HFFc6 (cell line): ENCODE measurements at regions not wholly inside any gene's neighbourhood (a gene's known extent, or its start where the extent isn't known, plus 50 kb on each side); places are given as distances from the start of the nearest gene placed in this dataset.
A peak's percentile ranks its signal among the peaks of the same experiment; 100 is the strongest.

Experiments
- DNase-seq: peaks from one replicate; pipeline ENCODE4 v3.0.0-alpha.2; 2018
- H3K27ac Mint-ChIP-seq: 2 replicates; pipeline ENCODE4 v1.8.0; 2020; ENCODE audit warnings: mild to moderate bottlenecking, mixed read lengths
- H3K27me3 Mint-ChIP-seq: 2 replicates; pipeline ENCODE4 v1.8.0; 2021; ENCODE audit warnings: mild to moderate bottlenecking, moderate library complexity, mixed read lengths; ENCODE audit not compliant: insufficient read depth
- H3K36me3 Mint-ChIP-seq: 2 replicates; pipeline ENCODE4 v1.8.0; 2021; ENCODE audit warnings: low read depth, mixed read lengths
- H3K4me1 Mint-ChIP-seq: 2 replicates; pipeline ENCODE4 v1.8.0; 2020; ENCODE audit warnings: low read depth, mixed read lengths
- H3K4me3 Mint-ChIP-seq: 2 replicates; pipeline ENCODE4 v1.8.0; 2020; ENCODE audit warnings: mild to moderate bottlenecking, moderate library complexity, mixed read lengths
- H3K9me3 Mint-ChIP-seq: 2 replicates; pipeline ENCODE4 v1.8.0; 2020; ENCODE audit warnings: mild to moderate bottlenecking, mixed read lengths
- TF ChIP-seq, protein P1 (sequence below): fragments of 200-600 bp; sonication (generic); IDR thresholded peaks from 2 replicates; pipeline ENCODE4 v1.5.0; 2021; ENCODE audit warnings: antibody characterized with exemption, mild to moderate bottlenecking

DNA sequence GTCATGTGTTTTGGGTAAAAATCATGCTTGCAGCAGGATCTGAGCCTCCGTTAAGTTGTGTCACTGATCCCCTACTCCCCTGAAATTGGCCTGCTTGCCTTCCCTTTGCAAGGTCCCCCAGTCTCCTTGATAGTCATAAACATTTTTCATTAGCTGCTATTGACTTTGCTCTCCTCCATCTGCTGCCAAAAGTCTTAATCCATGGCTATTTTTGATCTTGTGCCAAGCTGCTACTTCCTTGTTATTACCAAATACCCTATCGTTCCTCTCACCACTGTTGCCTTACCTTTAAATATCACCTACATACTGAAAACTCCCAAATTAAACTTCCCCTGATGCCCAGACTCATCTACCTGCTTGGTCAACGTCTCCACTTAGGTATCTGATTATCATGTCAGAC, 148.3 kb downstream of the PHLDA1 start:
- no peaks in the 10 kb centered on the region for H3K9me3 Mint-ChIP-seq

GRCh38 chr12:75882421-75882820, 149.2 kb downstream of the PHLDA1 start:
- Mint-ChIP-seq H3K9me3 (no peaks in the 10 kb centered on the region), H3K27ac (no peak overlapping the region), H3K4me3 (no peak overlapping the region), H3K4me1 (peaks cover 13% of the 10 kb centered on the region; the same call in 1 of the 2 replicates), H3K36me3 (no peaks in the 10 kb centered on the region), H3K27me3 (no peaks in the 10 kb centered on the region)
- TF ChIP-seq, protein P1, sequence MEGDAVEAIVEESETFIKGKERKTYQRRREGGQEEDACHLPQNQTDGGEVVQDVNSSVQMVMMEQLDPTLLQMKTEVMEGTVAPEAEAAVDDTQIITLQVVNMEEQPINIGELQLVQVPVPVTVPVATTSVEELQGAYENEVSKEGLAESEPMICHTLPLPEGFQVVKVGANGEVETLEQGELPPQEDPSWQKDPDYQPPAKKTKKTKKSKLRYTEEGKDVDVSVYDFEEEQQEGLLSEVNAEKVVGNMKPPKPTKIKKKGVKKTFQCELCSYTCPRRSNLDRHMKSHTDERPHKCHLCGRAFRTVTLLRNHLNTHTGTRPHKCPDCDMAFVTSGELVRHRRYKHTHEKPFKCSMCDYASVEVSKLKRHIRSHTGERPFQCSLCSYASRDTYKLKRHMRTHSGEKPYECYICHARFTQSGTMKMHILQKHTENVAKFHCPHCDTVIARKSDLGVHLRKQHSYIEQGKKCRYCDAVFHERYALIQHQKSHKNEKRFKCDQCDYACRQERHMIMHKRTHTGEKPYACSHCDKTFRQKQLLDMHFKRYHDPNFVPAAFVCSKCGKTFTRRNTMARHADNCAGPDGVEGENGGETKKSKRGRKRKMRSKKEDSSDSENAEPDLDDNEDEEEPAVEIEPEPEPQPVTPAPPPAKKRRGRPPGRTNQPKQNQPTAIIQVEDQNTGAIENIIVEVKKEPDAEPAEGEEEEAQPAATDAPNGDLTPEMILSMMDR, result no peak
- DNase-seq, result no peak

More for the DNA sequence above, 148.3 kb downstream of the PHLDA1 start:
- Mint-ChIP-seq H3K4me1 (peaks cover 13% of the 10 kb centered on the region), H3K27me3 (no peaks in the 10 kb centered on the region), H3K36me3 (no peaks in the 10 kb centered on the region), H3K27ac (no peak overlapping the region), H3K4me3 (no peak overlapping the region)
- no peak for DNase-seq
- TF ChIP-seq, protein P1, result no peak

GRCh38 chr12:75881920-75882319, 149.7 kb downstream of the PHLDA1 start:
- H3K27ac Mint-ChIP-seq, result no peak overlapping the region
- no peaks in the 10 kb centered on the region for H3K9me3 Mint-ChIP-seq
- no peak for DNase-seq
- TF ChIP-seq, protein P1, result no peak
- H3K27me3 Mint-ChIP-seq, result no peaks in the 10 kb centered on the region
- peaks cover 17% of the 10 kb centered on the region; the same call in 1 of the 2 replicates for H3K4me1 Mint-ChIP-seq
- no peak overlapping the region for H3K4me3 Mint-ChIP-seq
- no peaks in the 10 kb centered on the region for H3K36me3 Mint-ChIP-seq

- no peak for DNase-seq
- no peaks in the 10 kb centered on the region for H3K9me3 Mint-ChIP-seq
- no peaks in the 10 kb centered on the region for H3K36me3 Mint-ChIP-seq
- TF ChIP-seq, protein P1, result no peak
- peak overlapping the region; percentile 25; the same call in 1 of the 2 replicates for H3K27ac Mint-ChIP-seq
- peaks cover 22% of the 10 kb centered on the region; the same call in 1 of the 2 replicates for H3K4me1 Mint-ChIP-seq
- H3K27me3 Mint-ChIP-seq, result no peaks in the 10 kb centered on the region
- H3K4me3 Mint-ChIP-seq, result peak overlapping the region; percentile 62; the same call in 1 of the 2 replicates
Observed at GRCh38 chr12:75877763-75878621, 153.6 kb downstream of the PHLDA1 start.

GRCh38 chr12:75876832-75877762, 154.5 kb downstream of the PHLDA1 start:
- DNase-seq, result no peak
- Mint-ChIP-seq H3K36me3 (no peaks in the 10 kb centered on the region), H3K27me3 (no peaks in the 10 kb centered on the region), H3K4me1 (peaks cover 22% of the 10 kb centered on the region; the same call in 1 of the 2 replicates), H3K27ac (no peak overlapping the region), H3K4me3 (peak overlapping the region; percentile 62; the same call in 1 of the 2 replicates), H3K9me3 (no peaks in the 10 kb centered on the region)
- TF ChIP-seq, protein P1, result no peak
